Activated CD4-positive, CD25-positive, alpha-beta regulatory T cell treated with anti-CD3 and anti-CD28 coated beads, Interleukin-2, amount 50 U/mL, for 16 hours (primary cell): ENCODE measurements at regions not wholly inside any gene's neighbourhood (a gene's known extent, or its start where the extent isn't known, plus 50 kb on each side); places are given as distances from the start of the nearest gene placed in this dataset.

Experiments used
- DNase-seq: peaks from one replicate; pipeline ENCODE4 v3.0.0-alpha.2; 2020; ENCODE audit warnings: low read depth, low spot score

GRCh38 chr6:18672852-18673251 lies 285.7 kb downstream of the RNF144B start:
- DNase-seq, result no peak

GRCh38 chr6:18674346-18674745 lies 287.2 kb downstream of the RNF144B start:
- no peak for DNase-seq

- DNase-seq, result no peak
Observed at GRCh38 chr6:18675881-18676280, 288.7 kb downstream of the RNF144B start.

- no peak for DNase-seq
Observed at GRCh38 chr6:18676548-18676947, 289.4 kb downstream of the RNF144B start.

GRCh38 chr6:18680842-18681241 lies 293.7 kb downstream of the RNF144B start:
- DNase-seq, result no peak

- DNase-seq, result no peak
Observed at GRCh38 chr6:18681832-18682503, 294.8 kb downstream of the RNF144B start.

GRCh38 chr6:18684343-18684742 lies 297.2 kb downstream of the RNF144B start:
- no peak for DNase-seq

GRCh38 chr6:18692929-18693685 lies 306.0 kb downstream of the RNF144B start:
- no peak for DNase-seq

- DNase-seq, result no peak
Observed at GRCh38 chr6:18693881-18694280, 306.7 kb downstream of the RNF144B start.

- DNase-seq, result no peak
Observed at GRCh38 chr6:18703546-18703945, 316.4 kb downstream of the RNF144B start.

GRCh38 chr6:18707714-18708439 lies 320.7 kb downstream of the RNF144B start:
- DNase-seq, result no peak

GRCh38 chr6:18712595-18712994 lies 325.4 kb downstream of the RNF144B start:
- no peak for DNase-seq

- no peak for DNase-seq
Observed at GRCh38 chr6:18720075-18720474, 332.9 kb downstream of the RNF144B start.

- no peak for DNase-seq
Observed at GRCh38 chr6:18724056-18724455, 336.9 kb downstream of the RNF144B start.

- no peak for DNase-seq
Observed at GRCh38 chr6:18725449-18725848, 338.3 kb downstream of the RNF144B start.

GRCh38 chr6:18733921-18734550 lies 346.9 kb downstream of the RNF144B start:
- DNase-seq, result no peak

GRCh38 chr6:18741741-18742140 lies 354.6 kb downstream of the RNF144B start:
- DNase-seq, result no peak

- DNase-seq, result no peak
Observed at GRCh38 chr6:18742406-18742805, 355.3 kb downstream of the RNF144B start.

GRCh38 chr6:18746727-18747126 lies 359.6 kb downstream of the RNF144B start:
- no peak for DNase-seq

GRCh38 chr6:18748314-18748713 lies 361.2 kb downstream of the RNF144B start:
- DNase-seq, result no peak

GRCh38 chr6:18752278-18753068 lies 365.3 kb downstream of the RNF144B start:
- no peak for DNase-seq
